HG02678 (cell line): ENCODE measurements at regions not wholly inside any gene's neighbourhood (a gene's known extent, or its start where the extent isn't known, plus 50 kb on each side); places are given as distances from the start of the nearest gene placed in this dataset.

Source experiments
- ATAC-seq: cut with Tn5 transposase; IDR thresholded peaks from one replicate; pipeline ENCODE4 v1.9.1; 2021; ENCODE audit warnings: mild to moderate bottlenecking, moderate library complexity; ENCODE audit not compliant: unreplicated experiment

- no peak for ATAC-seq
Measured at GRCh38 chr2:4549666-4550210, 846.4 kb downstream of the DCDC2C start.

GRCh38 chr2:4551691-4552474, 848.5 kb downstream of the DCDC2C start:
- ATAC-seq, result no peak

GRCh38 chr2:4553241-4553640, 849.9 kb downstream of the DCDC2C start:
- no peak for ATAC-seq

- no peak for ATAC-seq
Measured at GRCh38 chr2:4556135-4556896, 852.9 kb downstream of the DCDC2C start.

GRCh38 chr2:4561196-4561595, 857.8 kb downstream of the DCDC2C start:
- no peak for ATAC-seq

GRCh38 chr2:4576075-4576474, 872.7 kb downstream of the DCDC2C start:
- ATAC-seq, result no peak

GRCh38 chr2:4579977-4580376, 876.6 kb downstream of the DCDC2C start:
- no peak for ATAC-seq

- no peak for ATAC-seq
Measured at GRCh38 chr2:4585057-4585635, 881.8 kb downstream of the DCDC2C start.

GRCh38 chr2:4588606-4589005, 885.2 kb downstream of the DCDC2C start:
- ATAC-seq, result no peak

- no peak for ATAC-seq
Measured at GRCh38 chr2:4591261-4591660, 887.9 kb downstream of the DCDC2C start.

GRCh38 chr2:4597400-4597799, 894.0 kb downstream of the DCDC2C start:
- ATAC-seq, result no peak

- no peak for ATAC-seq
Measured at GRCh38 chr2:4604767-4605166, 901.4 kb downstream of the DCDC2C start.

GRCh38 chr2:4618141-4618540, 914.8 kb downstream of the DCDC2C start:
- ATAC-seq, result no peak

- ATAC-seq, result no peak
Measured at GRCh38 chr2:4618630-4619228, 915.4 kb downstream of the DCDC2C start.

GRCh38 chr2:4628998-4629501, 925.7 kb downstream of the DCDC2C start:
- ATAC-seq, result no peak

- ATAC-seq, result no peak
Measured at GRCh38 chr2:4635289-4635688, 931.9 kb downstream of the DCDC2C start.

GRCh38 chr2:4653991-4654390, 950.6 kb downstream of the DCDC2C start:
- no peak for ATAC-seq

- no peak for ATAC-seq
Measured at GRCh38 chr2:4656326-4656725, 953.0 kb downstream of the DCDC2C start.

GRCh38 chr2:4662161-4662779, 958.9 kb downstream of the DCDC2C start:
- no peak for ATAC-seq

- no peak for ATAC-seq
Measured at GRCh38 chr2:4668381-4668780, 965.0 kb downstream of the DCDC2C start.

GRCh38 chr2:4670331-4670730, 967.0 kb downstream of the DCDC2C start:
- ATAC-seq, result no peak
